Activated CD8-positive, alpha-beta T cell treated with anti-CD3 and anti-CD28 coated beads, Interleukin-2, amount 10 ng/mL, durations not matched to agents 7 days and 5 days (primary cell): ENCODE measurements at regions not wholly inside any gene's neighbourhood (a gene's known extent, or its start where the extent isn't known, plus 50 kb on each side); places are given as distances from the start of the nearest gene placed in this dataset.

Experiments used
- ATAC-seq: fragments of 150-1000 bp; cut with Tn5 transposase; one replicate; pipeline ENCODE4 v1.10.0; 2021; ENCODE audit warnings: moderate library complexity
- CTCF ChIA-PET: fragments of 350-600 bp; sonication (Branson Sonifier 250); formaldehyde crosslinking; loops from one replicate; lab custom pipeline; 2021; ENCODE audit warnings: antibody characterized with exemption; lab: Charles Lee
- POLR2A ChIA-PET: fragments of 350-600 bp; sonication (Branson Sonifier 250); formaldehyde crosslinking; loops from one replicate; lab custom pipeline; 2021; ENCODE audit warnings: antibody characterized with exemption; lab: Charles Lee
- DNase-seq: peaks from one replicate; pipeline ENCODE4 v3.0.0-alpha.2; 2020
- H3K27ac Mint-ChIP-seq: one replicate; pipeline ENCODE4 v1.8.0; 2021; ENCODE audit warnings: mild to moderate bottlenecking, mixed read lengths
- H3K27me3 Mint-ChIP-seq: one replicate; pipeline ENCODE4 v1.8.0; 2021; ENCODE audit warnings: low read depth, mixed read lengths
- H3K36me3 Mint-ChIP-seq: one replicate; pipeline ENCODE4 v1.8.0; 2021; ENCODE audit warnings: low read depth, mixed read lengths
- H3K4me1 Mint-ChIP-seq: one replicate; pipeline ENCODE4 v1.8.0; 2021; ENCODE audit warnings: low read depth, mixed read lengths
- H3K4me3 Mint-ChIP-seq: one replicate; pipeline ENCODE4 v1.8.0; 2021; ENCODE audit warnings: mild to moderate bottlenecking, mixed read lengths
- H3K9me3 Mint-ChIP-seq: one replicate; pipeline ENCODE4 v1.8.0; 2022; ENCODE audit warnings: mixed read lengths; ENCODE audit not compliant: insufficient read depth

GRCh38 chr6:169903122-169903521 lies 151.7 kb downstream of the ERMARD start:
- Mint-ChIP-seq H3K4me3 (no peak overlapping the region), H3K4me1 (no peaks in the 10 kb centered on the region), H3K36me3 (no peaks in the 10 kb centered on the region), H3K27ac (no peak overlapping the region), H3K27me3 (no peaks in the 10 kb centered on the region), H3K9me3 (no peaks in the 10 kb centered on the region)
- POLR2A ChIA-PET, result no interaction called here
- ATAC-seq (no peak), DNase-seq (no peak)
- CTCF ChIA-PET, result no interaction called here

GRCh38 chr6:169902604-169903003 lies 151.2 kb downstream of the ERMARD start:
- H3K27ac Mint-ChIP-seq, result no peak overlapping the region
- H3K4me1 Mint-ChIP-seq, result no peaks in the 10 kb centered on the region
- CTCF ChIA-PET, result no interaction called here

GRCh38 chr6:169902070-169902469 lies 150.6 kb downstream of the ERMARD start:
- ChIA-PET CTCF (no interaction called here), POLR2A (no interaction called here)
- DNase-seq, result no peak
- Mint-ChIP-seq H3K27me3 (no peaks in the 10 kb centered on the region), H3K27ac (no peak overlapping the region), H3K4me3 (no peak overlapping the region), H3K4me1 (no peaks in the 10 kb centered on the region), H3K36me3 (no peaks in the 10 kb centered on the region), H3K9me3 (no peaks in the 10 kb centered on the region)
- no peak for ATAC-seq

More at GRCh38 chr6:169902604-169903003, 151.2 kb downstream of the ERMARD start:
- Mint-ChIP-seq H3K36me3 (no peaks in the 10 kb centered on the region), H3K9me3 (no peaks in the 10 kb centered on the region), H3K27me3 (no peaks in the 10 kb centered on the region), H3K4me3 (no peak overlapping the region)
- POLR2A ChIA-PET, result no interaction called here
- no peak for ATAC-seq
- no peak for DNase-seq

- ATAC-seq (no peak), DNase-seq (no peak)
- POLR2A ChIA-PET, result no interaction called here
- no peaks in the 10 kb centered on the region for H3K9me3 Mint-ChIP-seq
- no peaks in the 10 kb centered on the region for H3K27me3 Mint-ChIP-seq
- CTCF ChIA-PET, result no interaction called here
- H3K36me3 Mint-ChIP-seq, result no peaks in the 10 kb centered on the region
- no peak overlapping the region for H3K4me3 Mint-ChIP-seq
- no peaks in the 10 kb centered on the region for H3K4me1 Mint-ChIP-seq
- no peak overlapping the region for H3K27ac Mint-ChIP-seq
These were observed 148.2 kb downstream of the ERMARD start for GRCh38 chr6:169899481-169900145.

- no peak overlapping the region for H3K4me3 Mint-ChIP-seq
- ChIA-PET POLR2A (no interaction called here), CTCF (no interaction called here)
- no peaks in the 10 kb centered on the region for H3K36me3 Mint-ChIP-seq
- no peak for DNase-seq
- H3K27ac Mint-ChIP-seq, result no peak overlapping the region
- no peaks in the 10 kb centered on the region for H3K27me3 Mint-ChIP-seq
- no peaks in the 10 kb centered on the region for H3K4me1 Mint-ChIP-seq
- H3K9me3 Mint-ChIP-seq, result no peaks in the 10 kb centered on the region
- no peak for ATAC-seq
These were observed 147.5 kb downstream of the ERMARD start for GRCh38 chr6:169898788-169899480.

- H3K4me3 Mint-ChIP-seq, result no peak overlapping the region
- no peak overlapping the region for H3K27ac Mint-ChIP-seq
- H3K9me3 Mint-ChIP-seq, result no peaks in the 10 kb centered on the region
- no peak for DNase-seq
- POLR2A ChIA-PET, result no interaction called here
- no peak for ATAC-seq
- CTCF ChIA-PET, result no interaction called here
- H3K27me3 Mint-ChIP-seq, result no peaks in the 10 kb centered on the region
- no peaks in the 10 kb centered on the region for H3K36me3 Mint-ChIP-seq
- no peaks in the 10 kb centered on the region for H3K4me1 Mint-ChIP-seq
These were observed 146.4 kb downstream of the ERMARD start for GRCh38 chr6:169897601-169898358.

GRCh38 chr6:169896826-169897456 lies 145.5 kb downstream of the ERMARD start:
- POLR2A ChIA-PET, result no interaction called here
- no peak overlapping the region for H3K4me3 Mint-ChIP-seq
- H3K36me3 Mint-ChIP-seq, result no peaks in the 10 kb centered on the region
- CTCF ChIA-PET, result no interaction called here
- no peaks in the 10 kb centered on the region for H3K27me3 Mint-ChIP-seq
- DNase-seq, result no peak
- no peak overlapping the region for H3K27ac Mint-ChIP-seq
- H3K9me3 Mint-ChIP-seq, result no peaks in the 10 kb centered on the region
- H3K4me1 Mint-ChIP-seq, result no peaks in the 10 kb centered on the region
- no peak for ATAC-seq

- DNase-seq (no peak), ATAC-seq (no peak)
- Mint-ChIP-seq H3K36me3 (no peaks in the 10 kb centered on the region), H3K9me3 (no peaks in the 10 kb centered on the region), H3K4me1 (no peaks in the 10 kb centered on the region), H3K27me3 (no peaks in the 10 kb centered on the region), H3K4me3 (no peak overlapping the region), H3K27ac (no peak overlapping the region)
- POLR2A ChIA-PET, result no interaction called here
- CTCF ChIA-PET, result no interaction called here
These were observed 144.7 kb downstream of the ERMARD start for GRCh38 chr6:169895926-169896761.

- peaks cover 3% of the 10 kb centered on the region for H3K9me3 Mint-ChIP-seq
- ATAC-seq (no peak), DNase-seq (no peak)
- POLR2A ChIA-PET, result no interaction called here
- peaks cover 4% of the 10 kb centered on the region for H3K27me3 Mint-ChIP-seq
- no peaks in the 10 kb centered on the region for H3K4me1 Mint-ChIP-seq
- H3K36me3 Mint-ChIP-seq, result no peaks in the 10 kb centered on the region
- no peak overlapping the region for H3K4me3 Mint-ChIP-seq
- H3K27ac Mint-ChIP-seq, result no peak overlapping the region
- CTCF ChIA-PET, result no interaction called here
These were observed 143.8 kb downstream of the ERMARD start for GRCh38 chr6:169895000-169895759.

- no peak overlapping the region for H3K27ac Mint-ChIP-seq
- POLR2A ChIA-PET, result no interaction called here
- no peaks in the 10 kb centered on the region for H3K4me1 Mint-ChIP-seq
- H3K36me3 Mint-ChIP-seq, result no peaks in the 10 kb centered on the region
- peaks cover 3% of the 10 kb centered on the region for H3K9me3 Mint-ChIP-seq
- no peak overlapping the region for H3K4me3 Mint-ChIP-seq
- H3K27me3 Mint-ChIP-seq, result peaks cover 4% of the 10 kb centered on the region
- no peak for DNase-seq
- no peak for ATAC-seq
- CTCF ChIA-PET, result no interaction called here
These were observed 143.0 kb downstream of the ERMARD start for GRCh38 chr6:169894377-169894960.
